GM21723 (cell line): ENCODE measurements at regions not wholly inside any gene's neighbourhood (a gene's known extent, or its start where the extent isn't known, plus 50 kb on each side); places are given as distances from the start of the nearest gene placed in this dataset.

ENCODE experiments used
- ATAC-seq: cut with Tn5 transposase; IDR thresholded peaks from one replicate; pipeline ENCODE4 v1.9.1; 2021; ENCODE audit warnings: mild to moderate bottlenecking, moderate library complexity; ENCODE audit not compliant: unreplicated experiment

GRCh38 chr18:78571063-78571785, 408.4 kb upstream of the SALL3 start:
- ATAC-seq: no peak

GRCh38 chr18:78571831-78572347, 407.7 kb upstream of the SALL3 start:
- ATAC-seq: no peak

GRCh38 chr18:78573773-78574172, 405.8 kb upstream of the SALL3 start:
- ATAC-seq: no peak

- ATAC-seq: no peak
Observed at GRCh38 chr18:78576967-78577366, 402.7 kb upstream of the SALL3 start.

- ATAC-seq: no peak
Observed at GRCh38 chr18:78579449-78579848, 400.2 kb upstream of the SALL3 start.

- ATAC-seq: no peak
Observed at GRCh38 chr18:78579854-78580577, 399.6 kb upstream of the SALL3 start.

- ATAC-seq: no peak
Observed at GRCh38 chr18:78580835-78581339, 398.7 kb upstream of the SALL3 start.

GRCh38 chr18:78582181-78582709, 397.4 kb upstream of the SALL3 start:
- ATAC-seq: no peak

GRCh38 chr18:78582898-78583738, 396.5 kb upstream of the SALL3 start:
- no peak for ATAC-seq

- no peak for ATAC-seq
Observed at GRCh38 chr18:78583739-78584458, 395.7 kb upstream of the SALL3 start.

- ATAC-seq: no peak
Observed at GRCh38 chr18:78584459-78585022, 395.1 kb upstream of the SALL3 start.

GRCh38 chr18:78586586-78586985, 393.0 kb upstream of the SALL3 start:
- ATAC-seq: no peak

GRCh38 chr18:78587096-78587495, 392.5 kb upstream of the SALL3 start:
- no peak for ATAC-seq

GRCh38 chr18:78587626-78588600, 391.7 kb upstream of the SALL3 start:
- ATAC-seq: no peak

GRCh38 chr18:78589916-78590437, 389.6 kb upstream of the SALL3 start:
- ATAC-seq: no peak

GRCh38 chr18:78595453-78595852, 384.2 kb upstream of the SALL3 start:
- ATAC-seq: no peak

- no peak for ATAC-seq
Observed at GRCh38 chr18:78595924-78596573, 383.6 kb upstream of the SALL3 start.

- no peak for ATAC-seq
Observed at GRCh38 chr18:78596794-78597345, 382.7 kb upstream of the SALL3 start.
